Mesenchymal stem cell (in vitro differentiated cells and primary cell): ENCODE measurements at regions not wholly inside any gene's neighbourhood (a gene's known extent, or its start where the extent isn't known, plus 50 kb on each side); places are given as distances from the start of the nearest gene placed in this dataset.

Experiments
- DNase-seq: peaks from one replicate; pipeline ENCODE4 v3.0.0-alpha.2; 2013
- H2AFZ ChIP-seq: one replicate; pipeline ENCODE4 v1.6.1; 2013; ENCODE audit warnings: low read depth, mild to moderate bottlenecking, control low read depth, inconsistent platforms, low read length, moderate library complexity
- H2AK5ac ChIP-seq: 2 replicates; pipeline ENCODE4 v1.6.1; 2013; ENCODE audit warnings: low read length, moderate library complexity, mild to moderate bottlenecking, inconsistent platforms; ENCODE audit not compliant: severe bottlenecking
- H2BK120ac ChIP-seq: one replicate; pipeline ENCODE4 v1.6.1; 2013; ENCODE audit warnings: low read depth, mild to moderate bottlenecking, inconsistent platforms, low read length, moderate library complexity
- H2BK12ac ChIP-seq, 2 experiments: one replicate each; pipeline ENCODE4 v1.6.1; 2013; ENCODE audit warnings: inconsistent platforms in 2 of 2, low read length in 2 of 2, mild to moderate bottlenecking in 2 of 2, moderate library complexity in 2 of 2, control low read depth in 1 of 2
- H2BK15ac ChIP-seq: one replicate; pipeline ENCODE4 v1.6.1; 2013; ENCODE audit warnings: mild to moderate bottlenecking, low read depth, inconsistent platforms; ENCODE audit not compliant: poor library complexity, severe bottlenecking
- H2BK5ac ChIP-seq: 2 replicates; pipeline ENCODE4 v1.6.1; 2013; ENCODE audit warnings: low read depth, mild to moderate bottlenecking, low read length, control low read depth, inconsistent platforms; ENCODE audit not compliant: poor library complexity, severe bottlenecking
- H3K14ac ChIP-seq, 2 experiments: one replicate each; pipeline ENCODE4 v1.6.1; 2013; ENCODE audit warnings: inconsistent platforms in 2 of 2, low read length in 2 of 2, control low read depth in 1 of 2, mild to moderate bottlenecking in 1 of 2, moderate library complexity in 1 of 2
- H3K18ac ChIP-seq, 2 experiments: one replicate each; pipeline ENCODE4 v1.6.1; 2013; ENCODE audit warnings: inconsistent platforms in 2 of 2, low read length in 2 of 2, control low read depth in 1 of 2, low read depth in 1 of 2, mild to moderate bottlenecking in 1 of 2
- H3K23ac ChIP-seq, 2 experiments: one replicate each; pipeline ENCODE4 v1.6.1; 2013; ENCODE audit warnings: inconsistent platforms in 2 of 2, low read length in 2 of 2, mild to moderate bottlenecking in 2 of 2, moderate library complexity in 2 of 2, control low read depth in 1 of 2
- H3K27ac ChIP-seq: 2 replicates; pipeline ENCODE4 v1.5.1; 2013; ENCODE audit warnings: mild to moderate bottlenecking, moderate library complexity, low read length, control low read depth, inconsistent platforms; ENCODE audit not compliant: poor library complexity, severe bottlenecking
- H3K27me3 ChIP-seq, 2 experiments: 2 replicates each; pipeline versions ENCODE4 v1.6.1 to v1.7.0; 2013; ENCODE audit warnings: low read length in 2 of 2, mild to moderate bottlenecking in 2 of 2, moderate library complexity in 2 of 2, control low read depth in 1 of 2, inconsistent platforms in 1 of 2; ENCODE audit not compliant: control insufficient read depth in 1 of 2, insufficient read depth in 1 of 2
- H3K36me3 ChIP-seq, 2 experiments: 2 replicates each; pipeline versions ENCODE4 v1.6.1 to v1.7.0; 2013; ENCODE audit warnings: low read length in 2 of 2, control low read depth in 1 of 2, inconsistent platforms in 1 of 2, low read depth in 1 of 2, mild to moderate bottlenecking in 1 of 2; ENCODE audit not compliant: insufficient read depth in 2 of 2, control insufficient read depth in 1 of 2
- H3K4ac ChIP-seq, 2 experiments: one replicate each; pipeline ENCODE4 v1.6.1; 2013; ENCODE audit warnings: inconsistent platforms in 2 of 2, low read length in 2 of 2, mild to moderate bottlenecking in 2 of 2, moderate library complexity in 2 of 2, control low read depth in 1 of 2, low read depth in 1 of 2
- H3K4me1 ChIP-seq: 2 replicates; pipeline ENCODE4 v1.6.1; 2013; ENCODE audit warnings: low read depth, low read length, control low read depth; ENCODE audit not compliant: control insufficient read depth, insufficient read depth
- H3K4me2 ChIP-seq: 2 replicates; pipeline ENCODE4 v1.6.1; 2013; ENCODE audit warnings: low read length, mild to moderate bottlenecking, inconsistent platforms; ENCODE audit not compliant: poor library complexity, severe bottlenecking
- H3K4me3 ChIP-seq, 2 experiments: 2 replicates each; pipeline versions ENCODE4 v1.5.1 to v1.7.0; 2013; ENCODE audit warnings: low read length in 2 of 2, mild to moderate bottlenecking in 2 of 2, control low read depth in 1 of 2, low read depth in 1 of 2; ENCODE audit not compliant: insufficient read depth in 1 of 2
- H3K79me1 ChIP-seq: replicated peaks from 2 replicates; pipeline ENCODE4 v1.6.1; 2013; ENCODE audit warnings: mild to moderate bottlenecking, control low read depth, low read length, inconsistent platforms; ENCODE audit not compliant: poor library complexity, severe bottlenecking
- H3K9ac ChIP-seq: 2 replicates; pipeline ENCODE4 v1.7.0; 2013; ENCODE audit warnings: mild to moderate bottlenecking, low read length, moderate library complexity
- H3K9me3 ChIP-seq: 2 replicates; pipeline ENCODE4 v1.7.0; 2013; ENCODE audit warnings: mild to moderate bottlenecking, low read length; ENCODE audit not compliant: control insufficient read depth
- H4K8ac ChIP-seq: one replicate; pipeline ENCODE4 v1.6.1; 2013; ENCODE audit warnings: inconsistent platforms, mild to moderate bottlenecking, low read length, moderate library complexity
- H4K91ac ChIP-seq: one replicate; pipeline ENCODE4 v1.6.1; 2013; ENCODE audit warnings: mild to moderate bottlenecking, low read length, inconsistent platforms
- WGBS: methylation state at CpG from one replicate; pipeline ENCODE4 v1.1.7; 2013; ENCODE audit warnings: mixed read lengths; 5-methylcytosine and 5-hydroxymethylcytosine counted together

DNA sequence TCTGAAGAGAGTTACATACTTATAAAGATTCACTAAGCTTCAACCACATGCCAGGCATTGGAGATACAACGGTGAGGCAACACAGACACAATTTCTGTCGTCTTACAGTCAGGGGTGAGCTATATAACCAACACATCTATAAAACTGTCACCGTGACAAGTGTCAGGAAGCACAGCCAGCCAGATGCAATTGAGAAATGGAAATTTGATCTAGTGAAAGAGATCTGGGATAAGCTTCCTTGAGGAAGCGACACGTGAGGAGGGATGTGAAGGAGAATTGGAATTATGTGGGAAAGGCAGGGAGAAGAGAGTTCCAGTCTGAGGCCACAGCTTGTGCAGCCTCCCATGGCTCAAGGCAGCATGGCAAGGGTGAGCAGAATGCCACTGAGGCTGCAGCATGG is 50.9 kb upstream of the ZNF354B start:
- Histone ChIP-seq H3K14ac (no peak overlapping the region), H3K4ac (no peak overlapping the region), H2AK5ac (no peak overlapping the region), H2BK15ac (no peak overlapping the region), H3K9me3 (peaks cover 18% of the 10 kb centered on the region), H3K27ac (no peak overlapping the region), H3K27me3 (no peaks in the 10 kb centered on the region), H2AFZ (no peak overlapping the region), H3K9ac (no peak overlapping the region), H2BK12ac (no peak overlapping the region), H2BK5ac (no peak overlapping the region), H3K36me3 (no peaks in the 10 kb centered on the region), H3K4me3 (no peak overlapping the region), H4K8ac (no peak overlapping the region), H3K79me1 (no peaks in the 10 kb centered on the region), H3K4me2 (no peak overlapping the region), H4K91ac (no peak overlapping the region), H3K23ac (no peak overlapping the region), H3K4me1 (no peaks in the 10 kb centered on the region), H2BK120ac (no peak overlapping the region), H3K18ac (no peak overlapping the region)
- WGBS: 46% methylated on average over 5 of the region's 5 CpGs
- DNase-seq: no peak

GRCh38 chr5:178801021-178801420 is 58.7 kb upstream of the ZNF354B start:
- Histone ChIP-seq H3K4ac (no peak overlapping the region), H2AFZ (no peak overlapping the region), H2BK15ac (no peak overlapping the region), H2BK5ac (no peak overlapping the region), H3K27ac (no peak overlapping the region), H3K4me1 (no peaks in the 10 kb centered on the region), H3K4me2 (no peak overlapping the region), H2BK12ac (no peak overlapping the region), H3K4me3 (no peak overlapping the region), H3K9me3 (peaks cover 6% of the 10 kb centered on the region), H3K18ac (no peak overlapping the region), H3K36me3 (no peaks in the 10 kb centered on the region), H3K14ac (no peak overlapping the region), H3K27me3 (no peaks in the 10 kb centered on the region), H2AK5ac (no peak overlapping the region), H3K9ac (no peak overlapping the region), H2BK120ac (no peak overlapping the region), H4K8ac (no peak overlapping the region), H3K23ac (no peak overlapping the region), H3K79me1 (no peaks in the 10 kb centered on the region), H4K91ac (no peak overlapping the region)
- no peak for DNase-seq
- WGBS: 56% methylated on average over 4 of the region's 5 CpGs

- H3K36me3 ChIP-seq: no peaks in the 10 kb centered on the region
- H2BK5ac ChIP-seq: no peak overlapping the region
- peaks cover 2% of the 10 kb centered on the region for H3K4me1 ChIP-seq
- H3K27me3 ChIP-seq: no peaks in the 10 kb centered on the region
- H3K14ac ChIP-seq: no peak overlapping the region
- H3K18ac ChIP-seq: no peak overlapping the region
- H3K9me3 ChIP-seq: peaks cover 6% of the 10 kb centered on the region
- no peak overlapping the region for H3K23ac ChIP-seq
- WGBS: 70% methylated on average over 18 of the region's 19 CpGs
- H4K8ac ChIP-seq: no peak overlapping the region
- no peak overlapping the region for H3K4me2 ChIP-seq
- H2BK12ac ChIP-seq: no peak overlapping the region
- H3K27ac ChIP-seq: no peak overlapping the region
- no peaks in the 10 kb centered on the region for H3K79me1 ChIP-seq
- H4K91ac ChIP-seq: no peak overlapping the region
- no peak overlapping the region for H2BK120ac ChIP-seq
- no peak overlapping the region for H3K4me3 ChIP-seq
- H2AFZ ChIP-seq: no peak overlapping the region
- no peak for DNase-seq
- no peak overlapping the region for H2AK5ac ChIP-seq
- H3K4ac ChIP-seq: no peak overlapping the region
- no peak overlapping the region for H3K9ac ChIP-seq
- no peak overlapping the region for H2BK15ac ChIP-seq
Measured at GRCh38 chr5:178797546-178798440, 62.0 kb upstream of the ZNF354B start.

DNA sequence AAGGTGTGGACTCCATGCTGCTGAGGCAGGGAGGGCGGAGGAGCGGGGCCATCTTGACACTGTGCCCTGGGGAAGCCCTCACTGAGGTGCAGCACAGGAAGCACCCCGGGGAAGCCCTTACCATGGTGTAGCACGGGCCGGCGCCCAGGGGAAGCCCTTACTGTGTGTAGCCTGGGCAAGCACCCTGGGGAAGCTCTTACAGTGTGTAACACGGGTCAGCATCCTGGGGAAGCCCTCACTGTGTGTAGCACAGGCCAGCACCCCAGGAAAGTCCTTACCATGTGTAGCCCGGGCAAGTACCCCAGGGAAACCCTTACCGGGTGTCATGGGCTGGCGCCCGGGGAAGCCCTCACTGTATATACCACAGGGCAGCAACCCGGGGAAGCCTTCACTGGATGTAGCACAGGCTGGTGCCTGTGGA is 62.6 kb upstream of the ZNF354B start:
- Histone ChIP-seq H4K91ac (no peak overlapping the region), H3K9ac (no peak overlapping the region), H2BK15ac (no peak overlapping the region), H3K79me1 (no peaks in the 10 kb centered on the region), H3K23ac (no peak overlapping the region), H3K27me3 (no peaks in the 10 kb centered on the region), H2AK5ac (no peak overlapping the region), H2BK5ac (no peak overlapping the region), H4K8ac (no peak overlapping the region), H3K18ac (no peak overlapping the region), H3K4me3 (no peak overlapping the region), H3K9me3 (peaks cover 6% of the 10 kb centered on the region), H3K14ac (no peak overlapping the region), H3K4me2 (no peak overlapping the region), H3K4me1 (peaks cover 2% of the 10 kb centered on the region), H2AFZ (no peak overlapping the region), H2BK120ac (no peak overlapping the region), H3K36me3 (no peaks in the 10 kb centered on the region), H2BK12ac (no peak overlapping the region), H3K4ac (no peak overlapping the region), H3K27ac (no peak overlapping the region)
- WGBS: 79% methylated on average over 12 of the region's 12 CpGs
- no peak for DNase-seq
